ENCODE measurements at regions not wholly inside any gene's neighbourhood (a gene's known extent, or its start where the extent isn't known, plus 50 kb on each side); places are given as distances from the start of the nearest gene placed in this dataset.
"Not testable (repeated sequence)": the region's sequence is repeated elsewhere in the genome, so short reads cannot be mapped to it uniquely, and the experiment has no call there.

- DNase-seq (ENCODE audit: low read depth) = no peak
Measured at GRCh38 chr3:137300703-137301102, 342.9 kb downstream of the IL20RB start.

GRCh38 chr3:137304313-137305056 lies 346.7 kb downstream of the IL20RB start:
- DNase-seq (ENCODE audit: low read depth) = no peak

GRCh38 chr3:137324114-137324513 lies 366.3 kb downstream of the IL20RB start:
- no peak for DNase-seq (ENCODE audit: low read depth)

GRCh38 chr3:137325170-137325569 lies 367.4 kb downstream of the IL20RB start:
- no peak for DNase-seq (ENCODE audit: low read depth)

GRCh38 chr3:137325934-137326333 lies 368.2 kb downstream of the IL20RB start:
- DNase-seq (ENCODE audit: low read depth) = no peak

GRCh38 chr3:137329594-137329993 lies 371.8 kb downstream of the IL20RB start:
- no peak for DNase-seq (ENCODE audit: low read depth)

- DNase-seq (ENCODE audit: low read depth) = no peak
Measured at GRCh38 chr3:137330246-137330645, 372.5 kb downstream of the IL20RB start.

- DNase-seq (ENCODE audit: low read depth) = no peak
Measured at GRCh38 chr3:137332297-137332696, 374.5 kb downstream of the IL20RB start.

- DNase-seq (ENCODE audit: low read depth) = no peak
Measured at GRCh38 chr3:137335478-137335877, 377.7 kb downstream of the IL20RB start.

- DNase-seq (ENCODE audit: low read depth) = not testable (repeated sequence)
Measured at GRCh38 chr3:137338400-137338799, 380.6 kb downstream of the IL20RB start.

GRCh38 chr3:137343283-137343682 lies 385.5 kb downstream of the IL20RB start:
- DNase-seq (ENCODE audit: low read depth) = no peak

- no peak for DNase-seq (ENCODE audit: low read depth)
Measured at GRCh38 chr3:137347132-137347531, 389.3 kb downstream of the IL20RB start.

GRCh38 chr3:137347817-137348368 lies 390.1 kb downstream of the IL20RB start:
- DNase-seq (ENCODE audit: low read depth) = no peak

- no peak for DNase-seq (ENCODE audit: low read depth)
Measured at GRCh38 chr3:137348936-137349335, 391.2 kb downstream of the IL20RB start.

- no peak for DNase-seq (ENCODE audit: low read depth)
Measured at GRCh38 chr3:137349557-137350348, 392.0 kb downstream of the IL20RB start.

GRCh38 chr3:137360531-137361201 lies 402.9 kb downstream of the IL20RB start:
- no peak for DNase-seq (ENCODE audit: low read depth)

- DNase-seq (ENCODE audit: low read depth) = no peak
Measured at GRCh38 chr3:137382005-137382594, 382.0 kb upstream of the SOX14 start.

- no peak for DNase-seq (ENCODE audit: low read depth)
Measured at GRCh38 chr3:137385922-137386321, 378.2 kb upstream of the SOX14 start.

- no peak for DNase-seq (ENCODE audit: low read depth)
Measured at GRCh38 chr3:137409584-137409983, 354.5 kb upstream of the SOX14 start.

- no peak for DNase-seq (ENCODE audit: low read depth)
Measured at GRCh38 chr3:137410028-137410427, 354.1 kb upstream of the SOX14 start.

- DNase-seq (ENCODE audit: low read depth) = no peak
Measured at GRCh38 chr3:137420198-137420995, 343.7 kb upstream of the SOX14 start.
